ENCODE measurements at regions not wholly inside any gene's neighbourhood (a gene's known extent, or its start where the extent isn't known, plus 50 kb on each side); places are given as distances from the start of the nearest gene placed in this dataset.
A peak's percentile ranks its signal among the peaks of the same experiment; 100 is the strongest.

- H3K27ac ChIP-seq, result no peak overlapping the region
- TF ChIP-seq ZFX (IDR thresholded peaks at IDR 0.05) (no peak), CTCF (conservative IDR thresholded peaks at IDR 0.05) (no peak)
Observed at GRCh38 chr2:212871597-212871996, 279.8 kb downstream of the IKZF2 start.

DNA sequence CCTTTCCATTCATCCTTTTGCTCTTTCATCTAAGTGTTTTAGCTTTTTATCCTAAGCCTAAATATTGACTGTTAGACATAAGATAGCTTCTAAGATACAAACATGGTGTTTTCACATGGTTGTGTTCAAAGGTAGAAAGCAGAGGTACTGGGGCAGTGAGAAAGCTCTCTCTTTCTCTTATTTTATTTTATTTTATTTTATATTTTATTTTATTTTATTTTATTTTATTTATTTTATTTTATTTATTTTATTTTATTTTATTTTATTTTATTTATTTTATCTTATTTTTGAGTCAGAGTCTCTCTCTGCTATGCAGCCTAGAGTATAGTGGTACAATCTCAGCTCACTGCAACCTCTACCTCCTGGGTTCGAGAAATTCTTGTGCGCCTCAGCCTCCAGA, 287.2 kb downstream of the IKZF2 start:
- TF ChIP-seq CTCF (conservative IDR thresholded peaks at IDR 0.05) (no peak), ZFX (IDR thresholded peaks at IDR 0.05) (no peak)
- H3K27ac ChIP-seq, result no peak overlapping the region

DNA sequence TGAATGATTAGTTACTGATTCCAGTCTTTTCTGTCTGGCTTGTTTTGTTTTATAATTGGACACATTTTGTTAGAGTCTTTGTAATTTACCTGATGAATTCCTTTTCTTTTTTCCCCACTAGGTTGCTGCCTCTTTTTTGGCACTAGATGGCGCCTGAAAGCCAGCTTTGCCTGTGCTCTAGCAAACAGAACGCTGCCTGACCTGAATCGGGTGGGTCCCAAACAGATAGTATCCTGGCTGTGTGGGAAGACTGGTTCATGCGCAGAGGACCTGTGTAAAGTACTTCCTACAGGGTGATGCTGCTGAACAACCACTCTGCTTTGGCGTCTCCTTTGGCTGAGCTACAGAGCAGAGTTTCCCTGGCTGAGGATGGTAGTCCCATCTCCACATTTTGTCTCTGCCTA, 288.2 kb downstream of the IKZF2 start:
- TF ChIP-seq CTCF (conservative IDR thresholded peaks at IDR 0.05) (peak; percentile 82), ZFX (IDR thresholded peaks at IDR 0.05) (no peak)
- H3K27ac ChIP-seq, result no peak overlapping the region

GRCh38 chr2:212858496-212858895, 292.9 kb downstream of the IKZF2 start:
- no peak overlapping the region for H3K27ac ChIP-seq
- no peak for TF ChIP-seq CTCF (conservative IDR thresholded peaks at IDR 0.05)
- TF ChIP-seq ZFX (IDR thresholded peaks at IDR 0.05), result no peak

- TF ChIP-seq ZFX (IDR thresholded peaks at IDR 0.05), result no peak
- TF ChIP-seq CTCF (conservative IDR thresholded peaks at IDR 0.05), result no peak
- no peak overlapping the region for H3K27ac ChIP-seq
Observed at GRCh38 chr2:212854771-212855170, 296.6 kb downstream of the IKZF2 start.

DNA sequence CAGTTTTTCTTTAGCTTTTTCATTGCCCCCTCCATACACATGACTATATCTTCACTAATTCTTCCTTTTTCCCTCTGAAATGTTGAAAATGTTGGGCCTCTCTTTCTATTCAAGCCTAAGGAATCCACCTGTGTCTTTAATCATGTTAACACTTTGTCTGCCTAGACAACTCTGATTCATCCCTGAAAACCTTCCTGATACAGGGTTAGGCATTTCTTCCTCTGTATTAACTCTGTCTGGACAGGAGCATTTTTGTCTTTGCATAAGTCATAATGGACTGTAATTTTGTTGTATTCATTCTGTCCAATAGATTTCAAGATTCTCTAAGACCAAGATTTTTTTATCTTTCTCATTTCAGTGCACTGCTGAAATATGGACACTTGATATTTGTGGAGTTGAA, 297.3 kb downstream of the IKZF2 start:
- H3K27ac ChIP-seq, result no peak overlapping the region
- TF ChIP-seq ZFX (IDR thresholded peaks at IDR 0.05), result no peak
- no peak for TF ChIP-seq CTCF (conservative IDR thresholded peaks at IDR 0.05)

DNA sequence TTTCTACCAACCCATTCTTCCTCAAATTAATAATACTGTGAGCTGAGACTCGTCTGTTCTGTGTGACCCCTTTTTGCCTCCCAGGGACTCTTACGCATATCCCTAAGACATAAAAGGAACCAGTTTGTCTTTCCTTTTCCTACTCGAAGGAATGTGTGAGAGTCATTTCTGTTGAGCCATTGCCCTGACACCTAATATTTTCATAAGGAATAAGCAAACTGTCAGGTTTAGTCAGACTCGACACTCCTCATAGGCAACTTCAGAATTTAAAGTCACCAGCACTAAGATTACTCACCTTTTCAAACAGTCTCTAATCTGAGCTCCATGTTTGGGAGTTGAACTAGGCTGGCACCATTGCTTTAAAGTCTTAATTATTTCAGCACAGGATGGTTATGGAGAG, 305.5 kb downstream of the IKZF2 start:
- no peak for TF ChIP-seq CTCF (conservative IDR thresholded peaks at IDR 0.05)
- no peak for TF ChIP-seq ZFX (IDR thresholded peaks at IDR 0.05)
- no peak overlapping the region for H3K27ac ChIP-seq
